ENCODE measurements at regions not wholly inside any gene's neighbourhood (a gene's known extent, or its start where the extent isn't known, plus 50 kb on each side); places are given as distances from the start of the nearest gene placed in this dataset.

DNA sequence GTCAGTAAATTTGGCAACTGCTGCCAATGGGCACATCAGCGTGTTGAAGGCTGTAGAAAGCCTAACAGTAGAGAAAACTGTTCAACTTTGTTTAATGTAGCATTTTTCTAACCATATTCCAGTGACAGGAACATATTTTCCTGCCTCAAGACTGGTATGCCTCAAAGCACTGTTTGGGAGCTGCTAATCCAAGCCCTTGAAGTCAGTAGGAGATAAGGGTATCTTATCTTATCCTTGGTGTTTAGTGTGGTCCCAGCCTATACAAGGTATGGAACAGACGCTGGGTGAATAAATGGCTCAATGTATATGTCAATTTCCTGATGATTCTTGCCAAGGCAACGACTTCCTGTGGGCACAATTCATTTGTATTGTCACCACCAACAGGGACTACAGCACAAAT lies 97.5 kb upstream of the CREB5 start:
- 49 to 50% methylated on average over 3 of the region's 3 CpGs for WGBS, 2 donors

DNA sequence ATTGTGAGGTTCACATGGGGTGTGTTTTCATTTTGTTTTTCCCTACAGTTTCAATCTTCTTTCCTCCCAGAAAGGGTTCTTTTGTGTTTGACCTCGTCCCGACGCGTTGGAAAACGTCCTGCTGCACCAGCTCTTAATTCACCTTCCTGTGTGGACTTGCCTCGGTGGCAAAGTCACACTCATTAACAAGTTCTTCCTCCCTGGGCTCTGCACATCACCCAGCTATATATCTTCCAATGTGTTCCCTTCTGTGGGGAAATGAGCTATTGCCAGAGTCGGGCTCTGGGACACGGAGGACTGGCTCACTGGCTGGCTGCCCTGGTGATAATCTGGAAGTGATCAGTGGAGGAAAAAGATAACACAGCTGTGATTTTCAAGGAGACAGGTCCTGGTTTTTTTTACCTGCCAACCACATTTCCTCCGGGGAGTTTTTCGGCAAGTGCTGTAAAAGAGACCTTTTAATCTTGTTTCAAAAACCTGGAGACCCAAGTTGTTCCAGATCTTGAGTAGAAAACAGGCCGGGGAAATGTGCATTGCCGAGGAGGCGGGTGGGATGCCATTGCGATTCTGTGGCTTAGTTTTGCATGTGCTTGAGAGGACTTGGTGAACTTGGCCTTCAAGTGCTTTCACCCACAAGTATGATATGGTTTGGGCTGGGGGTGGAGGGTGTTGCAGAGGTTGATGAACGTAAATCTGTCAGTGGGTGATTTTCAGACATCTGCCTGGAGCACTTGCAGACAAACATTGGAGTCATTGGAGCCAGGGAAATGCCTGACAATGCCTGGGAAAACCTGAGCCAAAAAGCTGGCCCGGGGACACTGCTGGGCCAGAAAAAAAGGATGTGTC lies 96.5 kb upstream of the CREB5 start:
- H3K36me3 ChIP-seq, result no peaks in the 10 kb centered on the region
- no peaks in the 10 kb centered on the region for H3K9me3 ChIP-seq
- no peak overlapping the region for H3K4me3 ChIP-seq
- H3K27ac ChIP-seq, result no peak overlapping the region
- DNase-seq (ENCODE audit: low spot score in 2 of 2), result peak; percentile 68 to 79
- peaks cover 0 to 33% of the 10 kb centered on the region in 2 donors for H3K27me3 ChIP-seq
- H3K4me1 ChIP-seq, result peaks cover 0 to 5% (median 0%) of the 10 kb centered on the region in 4 donors
- 32 to 36% methylated on average over 16 of the region's 16 CpGs for WGBS, 2 donors
- TF ChIP-seq, protein P1, sequence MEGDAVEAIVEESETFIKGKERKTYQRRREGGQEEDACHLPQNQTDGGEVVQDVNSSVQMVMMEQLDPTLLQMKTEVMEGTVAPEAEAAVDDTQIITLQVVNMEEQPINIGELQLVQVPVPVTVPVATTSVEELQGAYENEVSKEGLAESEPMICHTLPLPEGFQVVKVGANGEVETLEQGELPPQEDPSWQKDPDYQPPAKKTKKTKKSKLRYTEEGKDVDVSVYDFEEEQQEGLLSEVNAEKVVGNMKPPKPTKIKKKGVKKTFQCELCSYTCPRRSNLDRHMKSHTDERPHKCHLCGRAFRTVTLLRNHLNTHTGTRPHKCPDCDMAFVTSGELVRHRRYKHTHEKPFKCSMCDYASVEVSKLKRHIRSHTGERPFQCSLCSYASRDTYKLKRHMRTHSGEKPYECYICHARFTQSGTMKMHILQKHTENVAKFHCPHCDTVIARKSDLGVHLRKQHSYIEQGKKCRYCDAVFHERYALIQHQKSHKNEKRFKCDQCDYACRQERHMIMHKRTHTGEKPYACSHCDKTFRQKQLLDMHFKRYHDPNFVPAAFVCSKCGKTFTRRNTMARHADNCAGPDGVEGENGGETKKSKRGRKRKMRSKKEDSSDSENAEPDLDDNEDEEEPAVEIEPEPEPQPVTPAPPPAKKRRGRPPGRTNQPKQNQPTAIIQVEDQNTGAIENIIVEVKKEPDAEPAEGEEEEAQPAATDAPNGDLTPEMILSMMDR (IDR thresholded peaks at IDR 0.05), result no peak
- TF ChIP-seq EP300 (IDR thresholded peaks at IDR 0.05), result peak in 1 of 2 donors; percentile 47

More for the DNA sequence above, 97.5 kb upstream of the CREB5 start:
- Histone ChIP-seq H3K27ac (no peak overlapping the region), H3K4me3 (no peak overlapping the region), H3K4me1 (peaks cover 0 to 5% (median 0%) of the 10 kb centered on the region in 4 donors), H3K9me3 (no peaks in the 10 kb centered on the region), H3K27me3 (peaks cover 0 to 33% of the 10 kb centered on the region in 2 donors), H3K36me3 (no peaks in the 10 kb centered on the region)
- TF ChIP-seq EP300 (IDR thresholded peaks at IDR 0.05) (no peak), POLR2A (IDR thresholded peaks at IDR 0.05) (no peak)
- TF ChIP-seq, protein P1 (IDR thresholded peaks at IDR 0.05), result no peak
- no peak for DNase-seq (ENCODE audit: low spot score in 2 of 2)

DNA sequence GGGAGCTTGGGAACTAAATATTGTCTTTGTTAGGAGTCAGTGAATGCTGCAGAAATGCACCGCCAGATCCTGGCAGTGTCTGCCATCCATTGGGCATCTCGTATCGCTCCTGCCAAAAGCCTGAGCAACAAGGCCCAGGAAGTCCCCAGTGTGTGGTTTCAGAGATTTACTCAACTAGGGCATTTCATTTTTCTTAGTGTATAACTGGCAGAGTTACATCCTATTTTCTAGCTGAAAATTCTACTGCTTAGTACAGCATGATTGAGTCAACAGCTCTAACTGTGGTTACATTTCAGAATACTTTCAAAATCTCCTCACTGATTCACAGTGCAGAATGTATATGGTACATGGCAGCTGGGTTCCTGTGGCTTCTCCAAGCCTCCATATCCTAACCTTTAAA lies 95.8 kb upstream of the CREB5 start:
- WGBS, 2 donors, result 81 to 89% methylated on average over 3 of the region's 3 CpGs
- Histone ChIP-seq H3K4me1 (peaks cover 0 to 5% (median 0%) of the 10 kb centered on the region in 4 donors), H3K27ac (no peak overlapping the region), H3K9me3 (no peaks in the 10 kb centered on the region), H3K36me3 (no peaks in the 10 kb centered on the region), H3K27me3 (peaks cover 0 to 32% of the 10 kb centered on the region in 2 donors), H3K4me3 (no peak overlapping the region)
- no peak for DNase-seq (ENCODE audit: low spot score in 2 of 2)
- TF ChIP-seq POLR2A (IDR thresholded peaks at IDR 0.05) (no peak), EP300 (IDR thresholded peaks at IDR 0.05) (no peak)
- TF ChIP-seq, protein P1 (IDR thresholded peaks at IDR 0.05), result no peak

DNA sequence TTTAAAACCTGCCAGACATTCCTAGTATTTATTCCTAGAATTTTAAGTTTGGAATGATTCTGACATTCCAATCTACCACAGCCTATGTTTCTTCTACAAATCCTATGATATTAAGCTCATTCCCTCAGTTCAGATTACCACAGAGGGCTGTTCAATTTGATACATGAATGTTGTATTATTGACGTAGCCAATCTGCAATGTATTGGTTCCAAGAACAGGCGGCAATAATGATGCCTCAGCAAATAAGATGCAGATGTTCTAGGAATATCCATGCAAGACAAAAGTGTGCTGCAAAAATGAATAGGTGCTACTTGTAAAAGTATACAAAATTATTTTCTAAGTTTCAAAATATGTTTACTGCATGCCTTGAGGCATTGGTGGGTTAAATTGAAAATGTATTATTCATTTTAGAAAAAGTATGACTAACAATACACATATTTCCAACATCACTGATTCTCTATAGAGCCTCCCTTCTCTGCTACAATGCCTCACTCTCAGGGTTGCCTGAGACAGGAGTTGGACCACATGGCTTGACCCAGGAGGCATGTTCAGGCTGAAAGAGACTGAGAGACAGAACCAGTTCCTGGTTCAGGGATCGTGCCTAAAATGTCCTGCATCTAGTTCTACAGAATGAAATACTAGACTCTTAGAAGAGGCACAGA lies 94.1 kb upstream of the CREB5 start:
- peaks cover 0 to 17% of the 10 kb centered on the region in 2 donors for H3K27me3 ChIP-seq
- H3K4me1 ChIP-seq, result peaks cover 0 to 5% (median 0%) of the 10 kb centered on the region in 4 donors
- no peak for DNase-seq (ENCODE audit: low spot score in 2 of 2)
- WGBS, 2 donors, result 71 to 90% methylated on average over 3 of the region's 3 CpGs
- H3K4me3 ChIP-seq, result no peak overlapping the region
- no peaks in the 10 kb centered on the region for H3K9me3 ChIP-seq
- no peak overlapping the region for H3K27ac ChIP-seq
- H3K36me3 ChIP-seq, result no peaks in the 10 kb centered on the region
- TF ChIP-seq POLR2A (IDR thresholded peaks at IDR 0.05) (no peak), EP300 (IDR thresholded peaks at IDR 0.05) (no peak)
- TF ChIP-seq, protein P1 (IDR thresholded peaks at IDR 0.05), result no peak

DNA sequence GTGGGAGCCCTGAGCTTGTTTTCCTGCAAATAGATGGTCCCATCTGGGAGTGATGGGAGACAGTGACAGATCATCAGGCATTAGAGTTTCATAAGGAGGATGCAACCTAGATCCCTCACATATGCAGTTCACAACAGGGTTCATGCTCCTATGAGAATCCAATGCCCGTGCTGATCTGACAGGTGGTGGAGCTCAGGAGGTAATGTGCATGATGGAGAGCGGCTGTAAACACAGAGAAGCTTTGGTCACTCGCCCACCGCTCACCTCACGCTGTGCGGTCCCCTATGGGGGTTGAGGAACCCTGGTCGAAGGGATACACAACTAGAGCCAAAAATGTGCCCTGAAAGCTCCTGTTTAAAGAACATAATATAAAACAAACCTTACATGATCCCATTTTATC lies 88.5 kb upstream of the CREB5 start:
- no peak for DNase-seq (ENCODE audit: low spot score in 2 of 2)
- Histone ChIP-seq H3K4me3 (no peak overlapping the region), H3K4me1 (no peaks in the 10 kb centered on the region), H3K27me3 (no peaks in the 10 kb centered on the region), H3K27ac (no peak overlapping the region), H3K9me3 (no peaks in the 10 kb centered on the region), H3K36me3 (no peaks in the 10 kb centered on the region)
- TF ChIP-seq POLR2A (IDR thresholded peaks at IDR 0.05) (no peak), EP300 (IDR thresholded peaks at IDR 0.05) (no peak)
- TF ChIP-seq, protein P1 (IDR thresholded peaks at IDR 0.05), result no peak
- WGBS, 2 donors, result 82 to 88% methylated on average over 7 of the region's 7 CpGs
